Stomach (tissue), 8 donors: ENCODE measurements at regions not wholly inside any gene's neighbourhood (a gene's known extent, or its start where the extent isn't known, plus 50 kb on each side); places are given as distances from the start of the nearest gene placed in this dataset.
"Not testable (repeated sequence)": the region's sequence is repeated elsewhere in the genome, so short reads cannot be mapped to it uniquely, and the experiment has no call there.

ENCODE experiments used
- DNase-seq, 2 donors: peaks; one replicate each; pipeline versions ENCODE4 v3.0.0 to v3.0.0-alpha.2; 2013 to 2019
- H3K27ac ChIP-seq, 5 donors: fragments of 200-600 bp in 4 of 5; sonication (generic) in 4 of 5; one replicate each; pipeline ENCODE4 v1.5.1; 2013 to 2019; ENCODE audit warnings: mild to moderate bottlenecking in 1 of 5, moderate library complexity in 1 of 5
- H3K27me3 ChIP-seq, 3 donors: fragments of 200-600 bp; sonication (generic); one replicate each; pipeline ENCODE4 v1.5.1; 2017 to 2019; ENCODE audit warnings: mixed run types in 1 of 3
- H3K36me3 ChIP-seq, 4 donors: fragments of 200-600 bp; sonication (generic); 1 replicate in 3 of 4; 2 replicates in 1 of 4; pipeline ENCODE4 v1.5.1; 2016 to 2019
- H3K4me1 ChIP-seq, 4 donors: fragments of 200-600 bp; sonication (generic); one replicate each; pipeline ENCODE4 v1.5.1; 2016 to 2019
- H3K4me3 ChIP-seq, 4 donors: fragments of 200-600 bp; sonication (generic) in 3 of 4; one replicate each; pipeline ENCODE4 v1.5.1; 2016 to 2019; ENCODE audit warnings: mild to moderate bottlenecking in 1 of 4
- H3K9me3 ChIP-seq, 4 donors: fragments of 200-600 bp; sonication (generic); one replicate each; pipeline ENCODE4 v1.5.1; 2016 to 2019
- CTCF ChIP-seq, 7 experiments: fragments of 450-650 bp in 4 of 7; fragments of 200-600 bp in 3 of 7; sonication (generic) in 3 of 7; IDR thresholded peaks; one replicate each; pipeline ENCODE4 v1.5.1; 2016 to 2019; ENCODE audit warnings: antibody characterized with exemption in 7 of 7, control low read depth in 2 of 7, mild to moderate bottlenecking in 1 of 7
- EP300 ChIP-seq: sonication (generic); formaldehyde crosslinking; IDR thresholded peaks from one replicate; pipeline ENCODE4 v1.6.1; 2017; ENCODE audit warnings: antibody characterized with exemption
- POLR2A ChIP-seq, 4 donors: fragments of 450-650 bp; IDR thresholded peaks; one replicate each; pipeline ENCODE4 v1.6.1; 2016; ENCODE audit warnings: antibody characterized with exemption in 4 of 4, control low read depth in 2 of 4, mild to moderate bottlenecking in 1 of 4, moderate library complexity in 1 of 4
- POLR2AphosphoS5 ChIP-seq, 3 donors: sonication (generic); formaldehyde crosslinking; IDR thresholded peaks; one replicate each; pipeline ENCODE4 v1.6.1; 2016; ENCODE audit warnings: antibody characterized with exemption in 3 of 3
- WGBS, 5 donors: extraction: QIAGEN DNeasy Blood & Tissue Kit in 3 of 5; methylation state at CpG; one replicate each; pipeline versions ENCODE4 v1.1.5 to v1.1.7; 2013 to 2018; 5-methylcytosine and 5-hydroxymethylcytosine counted together
- intact Hi-C: fragments of 100-400 bp; cut with DNase I; formaldehyde crosslinking; loops from one replicate; pipeline ENCODE4 v1.15.1; 2023; ENCODE audit warnings: low total_unique reads
- donor health status: healthy with polysubstance abuse.
- donor health status: Bipolar disorder and iron deficiency.
- donor health status: healthy.

DNA sequence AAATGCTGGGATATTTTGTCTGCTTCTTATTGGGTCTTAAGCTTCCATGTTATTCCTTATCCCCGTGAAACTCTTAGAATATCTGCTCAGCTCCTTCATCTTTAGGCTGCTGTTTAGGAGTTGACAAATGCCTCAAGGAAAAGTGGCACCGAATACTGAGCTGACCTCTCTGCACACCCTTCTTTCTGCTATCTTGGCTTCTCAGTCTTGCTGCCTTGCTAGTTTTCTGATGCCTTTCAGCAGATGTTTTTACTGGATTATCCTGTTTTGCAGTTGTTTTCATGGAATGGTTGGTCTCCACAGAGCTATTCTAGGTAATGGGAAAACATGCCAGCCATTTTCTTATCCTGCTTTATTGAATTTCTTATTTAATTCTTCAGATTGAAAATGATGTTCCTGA, 86.3 kb downstream of the GYPE start:
- no peak for DNase-seq
- no peaks in the 10 kb centered on the region for H3K27me3 ChIP-seq
- no peak overlapping the region for H3K4me3 ChIP-seq
- no peaks in the 10 kb centered on the region for H3K9me3 ChIP-seq
- intact Hi-C loops = no loop called here
- H3K36me3 ChIP-seq = no peaks in the 10 kb centered on the region
- no peak overlapping the region for H3K27ac ChIP-seq
- H3K4me1 ChIP-seq = no peaks in the 10 kb centered on the region
- TF ChIP-seq POLR2A (IDR thresholded peaks at IDR 0.05) (no peak), EP300 (no peak), POLR2AphosphoS5 (IDR thresholded peaks at IDR 0.05) (no peak), CTCF (IDR thresholded peaks at IDR 0.05) (no peak)
- 78 to 94% (median 91%) methylated on average over 2 of the region's 2 CpGs for WGBS, 5 donors

GRCh38 chr4:143817866-143818265, 87.5 kb downstream of the GYPE start:
- WGBS, 5 donors = 68 to 96% (median 89%) methylated on average over 1 of the region's 1 CpG
- H3K27me3 ChIP-seq, DNase-seq, H3K9me3 ChIP-seq, H3K4me3 ChIP-seq, intact Hi-C loops, H3K36me3 ChIP-seq, H3K4me1 ChIP-seq, H3K27ac ChIP-seq: not testable (repeated sequence)

DNA sequence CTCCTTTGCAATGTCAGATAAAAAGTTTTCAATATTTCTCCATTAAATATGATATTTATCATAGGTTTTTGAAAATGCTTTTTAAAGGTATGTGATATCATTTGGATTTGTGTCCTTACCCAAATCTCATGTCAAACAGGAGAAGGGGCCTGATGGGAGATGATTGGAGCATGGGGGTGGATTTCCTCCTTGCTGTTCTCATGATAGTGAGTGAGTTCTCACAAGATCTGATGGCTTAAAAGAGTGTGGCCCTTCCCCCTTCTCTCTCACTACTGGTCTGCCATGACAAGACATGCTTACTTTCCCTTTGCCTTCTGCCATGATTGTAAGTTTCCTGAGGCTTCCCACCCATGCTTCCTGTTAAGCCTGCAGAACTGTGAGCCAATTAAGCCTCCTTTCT, 90.0 kb downstream of the GYPE start:
- DNase-seq, H3K27me3 ChIP-seq, H3K9me3 ChIP-seq, H3K36me3 ChIP-seq, H3K27ac ChIP-seq, intact Hi-C loops, H3K4me1 ChIP-seq, H3K4me3 ChIP-seq: not testable (repeated sequence)

DNA sequence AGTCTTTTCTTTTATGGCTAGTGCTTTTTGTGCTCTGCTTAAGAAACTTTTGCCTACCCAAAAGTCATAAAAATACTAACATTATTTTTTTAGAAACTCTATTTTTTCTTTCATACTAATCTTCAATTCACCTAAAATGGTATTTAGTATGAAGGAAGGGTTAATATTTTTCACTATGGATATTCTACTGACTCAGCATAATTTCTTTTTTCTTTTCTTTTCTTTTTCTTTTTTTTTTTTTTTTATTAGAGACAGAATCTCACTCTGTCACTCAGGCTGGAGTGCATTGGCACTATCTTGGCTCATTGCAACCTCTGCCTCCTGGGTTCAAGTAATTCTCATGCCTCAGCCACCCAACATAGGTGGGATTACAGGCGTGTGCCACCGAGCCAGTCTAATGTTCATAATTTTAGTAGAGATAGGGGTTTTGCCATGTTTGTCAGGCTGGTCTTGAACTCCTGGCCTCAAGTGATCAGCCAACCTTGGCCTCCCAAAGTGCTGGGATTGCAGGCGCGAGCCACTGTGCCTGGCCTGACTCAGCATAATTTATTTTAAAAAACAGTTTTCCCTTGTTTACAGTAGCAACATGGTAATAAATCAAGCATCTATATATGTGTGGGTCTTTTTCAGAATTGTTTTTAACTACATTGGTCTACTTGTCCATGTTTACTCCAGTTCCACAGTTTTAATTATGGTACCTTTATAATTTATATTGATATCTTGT, 91.8 kb downstream of the GYPE start:
- H3K27ac ChIP-seq, intact Hi-C loops, H3K4me1 ChIP-seq, H3K27me3 ChIP-seq, DNase-seq, H3K36me3 ChIP-seq, H3K9me3 ChIP-seq, H3K4me3 ChIP-seq: not testable (repeated sequence)
- 86 to 96% (median 91%) methylated on average over 4 of the region's 4 CpGs for WGBS, 5 donors

DNA sequence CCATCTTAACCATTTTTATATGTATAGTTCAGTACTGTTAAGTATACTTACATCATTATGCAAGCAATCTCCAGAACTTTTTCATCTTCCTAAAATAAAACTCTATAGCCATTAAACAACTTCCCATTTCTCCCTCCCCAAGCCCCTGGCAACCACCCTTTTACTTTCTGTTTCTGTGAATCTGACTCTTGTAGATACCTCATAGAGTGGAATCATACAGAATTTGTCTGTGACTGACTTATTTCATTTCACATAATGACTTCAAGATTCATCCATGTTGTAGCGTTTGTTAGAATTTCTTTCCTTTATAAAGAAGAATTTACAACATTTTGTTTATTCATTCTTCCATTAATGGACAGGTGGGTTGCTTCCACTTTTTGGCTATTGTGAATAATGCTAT, 91.2 kb upstream of the FREM3 start:
- intact Hi-C loops, DNase-seq, H3K36me3 ChIP-seq, H3K27me3 ChIP-seq, H3K9me3 ChIP-seq, H3K4me1 ChIP-seq, H3K4me3 ChIP-seq, H3K27ac ChIP-seq: not testable (repeated sequence)
- WGBS, 5 donors = 71 to 100% (median 86%) methylated on average over 1 of the region's 1 CpG

DNA sequence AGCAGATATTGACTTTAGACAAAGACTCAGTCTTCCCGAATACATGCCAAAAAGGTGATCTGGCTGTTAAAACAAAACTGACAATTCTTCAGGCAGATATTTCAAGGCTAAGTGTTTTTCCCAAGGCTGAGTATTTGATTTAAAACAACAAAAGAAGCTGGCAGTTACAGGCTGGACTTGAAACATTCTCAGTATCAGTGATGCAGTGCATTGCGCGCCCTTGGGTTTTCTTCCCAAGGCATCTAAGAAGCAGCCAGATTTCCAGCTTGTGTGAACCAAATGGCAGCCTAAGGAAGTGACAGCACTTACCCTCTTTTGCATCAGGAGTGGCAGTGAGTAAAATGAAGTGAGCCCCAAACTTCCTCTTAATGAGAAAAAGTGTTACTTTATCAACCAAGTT, 90.0 kb upstream of the FREM3 start:
- DNase-seq, H3K4me3 ChIP-seq, H3K36me3 ChIP-seq, intact Hi-C loops, H3K4me1 ChIP-seq, H3K9me3 ChIP-seq, H3K27ac ChIP-seq, H3K27me3 ChIP-seq: not testable (repeated sequence)
- 61 to 80% (median 73%) methylated on average over 3 of the region's 3 CpGs for WGBS, 5 donors

- H3K9me3 ChIP-seq, H3K36me3 ChIP-seq, H3K27ac ChIP-seq, H3K27me3 ChIP-seq, intact Hi-C loops, DNase-seq, H3K4me1 ChIP-seq, H3K4me3 ChIP-seq: not testable (repeated sequence)
- 39 to 78% (median 68%) methylated on average over 2 of the region's 2 CpGs for WGBS, 5 donors
These were observed 89.1 kb upstream of the FREM3 start for GRCh38 chr4:143789618-143790017.

DNA sequence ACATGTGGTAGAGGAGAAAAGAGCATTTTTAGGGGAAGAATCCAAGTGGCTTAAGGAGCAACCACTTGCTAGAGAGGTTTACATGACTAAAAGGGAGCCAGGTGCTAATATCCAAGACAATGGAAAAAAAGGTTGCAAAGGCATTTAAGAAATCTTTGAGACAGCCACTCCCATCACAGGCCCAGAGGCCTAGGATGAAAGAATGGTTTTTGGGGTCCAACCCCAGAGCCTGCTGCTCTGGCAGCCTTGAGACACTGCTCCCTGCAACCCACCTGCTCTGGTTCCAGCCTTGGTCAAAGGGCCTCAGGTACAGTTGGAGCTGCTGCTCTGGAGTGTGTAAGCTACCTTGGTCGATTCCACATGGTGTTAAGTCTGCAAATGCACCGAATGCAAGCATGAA, 84.1 kb upstream of the FREM3 start:
- Histone ChIP-seq H3K4me3 (no peak overlapping the region), H3K27me3 (no peaks in the 10 kb centered on the region), H3K36me3 (no peaks in the 10 kb centered on the region), H3K27ac (no peak overlapping the region), H3K4me1 (no peaks in the 10 kb centered on the region), H3K9me3 (peaks cover 0 to 8% (median 0%) of the 10 kb centered on the region in 4 donors)
- WGBS, 5 donors = 67 to 82% (median 77%) methylated on average over 2 of the region's 2 CpGs; no CpG with 5 or more reads in 1 of the 5 donors
- DNase-seq = no peak
- TF ChIP-seq CTCF (IDR thresholded peaks at IDR 0.05) (no peak), POLR2A (IDR thresholded peaks at IDR 0.05) (no peak), EP300 (no peak), POLR2AphosphoS5 (IDR thresholded peaks at IDR 0.05) (no peak)
- intact Hi-C loops = no loop called here
